GM19351 (cell line): ENCODE measurements at regions not wholly inside any gene's neighbourhood (a gene's known extent, or its start where the extent isn't known, plus 50 kb on each side); places are given as distances from the start of the nearest gene placed in this dataset.
"Not testable (repeated sequence)": the region's sequence is repeated elsewhere in the genome, so short reads cannot be mapped to it uniquely, and the experiment has no call there.

ENCODE experiments used
- ATAC-seq: cut with Tn5 transposase; IDR thresholded peaks from one replicate; pipeline ENCODE4 v1.9.1; 2021; ENCODE audit warnings: mild to moderate bottlenecking, moderate library complexity; ENCODE audit not compliant: unreplicated experiment

DNA sequence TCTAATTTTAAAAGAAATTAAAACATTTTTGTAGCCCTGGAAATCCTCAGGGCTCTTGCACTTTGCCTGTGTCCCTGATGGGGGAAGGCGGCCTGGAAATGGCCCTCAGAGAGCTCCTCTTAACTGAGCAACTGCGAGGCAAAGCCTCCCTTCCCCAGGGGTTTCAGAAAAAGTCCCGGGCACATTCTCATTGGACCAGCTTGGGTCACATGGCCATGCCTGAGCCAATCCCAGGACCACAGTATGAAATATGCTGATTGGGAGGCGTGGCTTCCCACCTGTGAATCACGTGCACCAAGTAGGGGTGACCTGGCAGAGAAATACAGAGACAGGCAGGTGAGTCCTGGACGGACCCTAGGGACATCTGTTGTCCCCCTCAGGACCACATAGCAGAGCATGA is 90.4 kb upstream of the SFSWAP start:
- ATAC-seq, result no peak

- ATAC-seq, result no peak
Measured at GRCh38 chr12:131620946-131621681, 89.8 kb upstream of the SFSWAP start.

DNA sequence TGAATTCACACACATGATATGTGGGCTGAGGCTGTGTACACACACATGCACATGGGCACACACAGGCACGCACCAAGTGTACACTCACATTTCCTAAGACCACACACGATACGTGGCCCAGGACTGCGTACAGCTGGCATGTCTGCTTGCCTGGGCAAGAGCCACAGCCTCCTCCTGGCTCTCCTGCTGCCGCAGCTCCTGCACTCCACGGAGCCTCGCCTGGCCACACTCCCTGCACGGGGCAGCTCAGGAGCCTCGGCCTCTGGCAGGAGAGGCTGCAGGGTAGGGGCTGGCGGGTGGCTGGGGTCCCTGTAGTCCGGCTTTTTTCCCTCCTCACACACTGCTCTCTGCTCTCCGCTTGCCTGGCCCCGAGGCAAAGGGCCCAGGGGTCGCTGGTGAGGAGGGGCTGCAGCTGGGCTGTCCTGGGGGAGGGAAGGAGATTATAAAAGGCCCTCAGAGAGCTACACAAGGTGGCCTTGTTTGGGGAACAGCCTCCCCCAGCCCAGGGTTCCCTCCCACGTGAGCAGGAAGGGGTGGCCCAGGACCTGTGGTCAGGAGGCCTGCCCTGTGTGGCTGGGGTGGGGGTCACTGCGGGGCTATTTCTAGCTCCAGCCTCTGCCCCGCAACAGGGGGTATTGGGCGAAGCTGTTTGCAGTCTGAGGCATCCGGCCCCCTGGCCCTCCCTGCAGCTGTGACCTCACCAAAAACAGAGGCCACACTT is 89.0 kb upstream of the SFSWAP start:
- ATAC-seq, result no peak

GRCh38 chr12:131622422-131622955 is 88.4 kb upstream of the SFSWAP start:
- no peak for ATAC-seq

DNA sequence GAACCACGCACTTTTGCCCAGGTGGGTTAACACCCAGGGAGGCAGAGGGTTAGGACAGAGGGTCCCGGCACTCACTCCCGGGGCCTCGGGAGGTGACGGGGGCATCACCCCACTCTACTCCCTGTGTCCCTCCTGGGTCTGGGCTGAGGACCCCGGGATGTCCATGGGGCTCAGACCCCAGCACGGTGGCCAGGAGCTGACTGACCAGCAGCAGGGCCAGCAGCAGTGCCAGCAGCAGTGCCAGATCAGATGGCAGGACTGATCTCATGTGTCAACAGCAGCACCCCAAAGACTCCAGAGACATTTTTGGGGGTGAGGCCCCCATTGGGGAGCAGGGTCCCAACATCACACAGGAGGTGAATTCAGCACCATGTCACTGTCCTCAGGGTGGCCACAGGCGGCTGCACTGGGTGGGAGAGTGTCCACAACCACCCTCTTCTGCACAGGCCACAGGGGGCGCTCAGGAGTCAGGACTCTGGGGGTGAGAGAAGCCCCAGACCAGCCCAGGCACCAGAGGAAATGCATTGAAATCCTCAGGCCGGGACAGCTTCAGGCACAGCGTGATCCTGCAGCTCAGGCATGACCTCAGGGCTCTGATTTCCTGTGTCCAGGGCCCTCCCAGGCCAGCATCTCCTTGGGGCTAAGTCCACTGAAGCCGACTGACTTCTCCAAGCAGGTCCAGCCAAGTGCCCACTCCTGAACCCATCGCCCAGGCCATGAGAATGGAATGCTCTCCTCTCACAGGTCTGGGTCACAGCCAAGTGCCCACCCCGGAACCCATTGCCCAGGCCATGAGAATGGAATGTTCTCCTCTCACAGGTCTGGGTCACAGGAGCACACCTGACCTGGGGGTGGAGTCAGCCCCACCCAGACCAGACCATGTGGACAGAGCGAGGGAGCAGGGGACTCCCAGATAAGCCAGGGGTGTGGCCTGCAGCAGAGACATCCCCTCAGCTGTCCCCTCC is 87.2 kb upstream of the SFSWAP start:
- ATAC-seq, result not testable (repeated sequence)

DNA sequence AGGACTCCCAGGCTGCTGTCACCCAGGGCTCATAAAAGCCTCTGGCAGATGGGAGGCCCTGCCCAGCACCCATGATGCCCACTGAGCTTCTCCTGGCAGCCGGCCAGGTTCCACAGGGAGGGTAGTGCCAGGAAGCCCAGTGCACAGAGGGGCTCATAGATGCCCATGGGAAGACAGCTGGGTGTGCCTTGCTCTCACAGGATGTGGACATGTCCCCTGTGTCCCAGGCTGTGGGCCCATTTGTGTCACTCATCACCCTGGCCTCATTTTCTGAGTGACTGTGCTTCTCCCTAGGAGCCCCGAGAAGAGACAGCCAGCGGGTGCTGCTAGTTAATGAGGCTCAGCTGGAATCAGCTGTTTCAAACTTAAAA is 86.5 kb upstream of the SFSWAP start:
- not testable (repeated sequence) for ATAC-seq

GRCh38 chr12:131624756-131625501 is 86.0 kb upstream of the SFSWAP start:
- ATAC-seq, result not testable (repeated sequence)

- ATAC-seq, result not testable (repeated sequence)
Measured at GRCh38 chr12:131625966-131626722, 84.7 kb upstream of the SFSWAP start.

GRCh38 chr12:131627151-131628022 is 83.5 kb upstream of the SFSWAP start:
- not testable (repeated sequence) for ATAC-seq

DNA sequence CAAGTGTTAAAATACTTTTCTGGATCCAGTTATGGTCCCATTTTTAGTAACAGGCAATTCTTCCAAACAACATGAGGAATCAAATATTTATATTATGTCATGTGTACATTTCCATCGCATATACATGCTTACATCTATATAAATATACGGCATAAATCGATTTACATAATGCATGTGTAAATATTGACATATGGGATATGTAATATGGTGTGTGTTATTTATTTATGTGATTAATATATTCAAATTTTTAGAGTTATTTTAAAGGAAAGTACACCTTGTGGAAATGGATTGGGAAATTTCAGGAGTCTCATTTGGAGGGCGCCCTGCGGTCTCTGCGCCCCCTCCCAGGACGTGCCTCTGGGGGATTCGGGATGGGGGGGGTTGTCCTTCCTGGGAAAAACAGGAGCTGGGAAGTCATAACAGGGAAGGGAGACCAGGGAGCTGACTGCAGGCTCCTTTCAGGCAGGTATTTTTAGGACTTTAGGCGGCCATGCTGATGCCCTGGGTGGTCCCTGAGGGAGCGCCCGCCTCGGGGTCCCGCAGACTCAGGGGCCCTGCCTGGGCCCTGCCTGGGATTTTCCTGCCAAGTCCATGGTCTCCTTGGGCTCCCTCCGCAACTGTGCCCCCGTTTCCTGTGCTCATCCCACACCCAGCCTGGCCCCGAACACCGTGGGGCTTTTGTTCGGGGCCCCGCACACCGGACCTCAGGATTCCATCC is 82.7 kb upstream of the SFSWAP start:
- no peak for ATAC-seq

- no peak for ATAC-seq
Measured at GRCh38 chr12:131628766-131629448, 82.0 kb upstream of the SFSWAP start.

GRCh38 chr12:131631230-131631629 is 79.7 kb upstream of the SFSWAP start:
- no peak for ATAC-seq

DNA sequence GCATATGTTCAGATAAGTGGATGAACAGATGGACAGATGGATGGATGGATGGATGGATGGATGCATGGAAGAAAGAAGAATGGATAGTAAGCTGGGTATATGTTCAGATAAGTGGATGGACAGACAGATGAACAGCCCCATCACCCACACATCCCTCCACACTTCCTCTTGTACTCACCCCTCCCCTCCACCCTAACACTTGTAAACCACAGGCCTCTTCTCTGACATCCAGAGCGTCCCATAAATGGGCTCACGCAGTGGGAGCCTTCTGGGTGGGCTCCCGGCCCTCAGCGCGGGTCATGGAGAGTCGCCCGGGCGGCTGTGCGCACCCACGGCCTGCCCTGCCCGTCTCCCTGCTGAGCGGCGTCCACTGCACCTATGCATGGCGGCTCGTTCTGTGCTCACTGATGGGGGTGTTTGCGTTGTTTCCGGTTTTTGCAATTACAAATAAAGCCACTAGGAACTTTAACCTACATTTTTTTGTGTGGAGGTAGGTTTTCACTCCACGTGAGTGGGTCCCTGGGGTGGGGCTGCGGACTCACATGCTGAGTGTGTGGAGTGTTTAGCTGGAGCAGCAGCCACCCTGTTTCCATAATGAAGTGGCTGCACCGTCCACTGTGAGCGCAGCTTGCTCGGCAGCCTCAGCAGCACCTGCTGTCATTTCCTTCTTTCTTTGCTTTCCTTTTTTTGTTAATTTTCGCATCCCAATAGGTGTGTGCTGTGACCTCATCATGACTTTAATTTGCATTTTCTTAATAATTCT is 78.8 kb upstream of the SFSWAP start:
- not testable (repeated sequence) for ATAC-seq

DNA sequence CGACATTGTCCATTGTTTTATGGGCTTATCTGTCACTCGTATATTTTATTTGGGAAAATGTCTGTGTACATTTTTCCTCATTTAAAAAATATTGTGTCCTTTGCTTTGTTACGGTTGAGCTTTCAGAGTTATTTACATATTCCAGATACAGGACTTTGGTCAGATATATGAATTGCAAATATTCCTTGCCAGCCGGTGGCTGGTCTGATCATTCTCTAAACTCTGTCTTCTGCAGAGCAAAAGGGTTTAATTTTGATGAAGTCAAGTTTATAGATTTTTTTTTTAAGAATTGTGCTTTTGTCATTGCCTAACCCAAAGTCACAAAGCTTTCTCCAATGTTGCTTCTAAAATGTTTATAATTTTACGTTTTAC is 78.3 kb upstream of the SFSWAP start:
- ATAC-seq, result not testable (repeated sequence)

DNA sequence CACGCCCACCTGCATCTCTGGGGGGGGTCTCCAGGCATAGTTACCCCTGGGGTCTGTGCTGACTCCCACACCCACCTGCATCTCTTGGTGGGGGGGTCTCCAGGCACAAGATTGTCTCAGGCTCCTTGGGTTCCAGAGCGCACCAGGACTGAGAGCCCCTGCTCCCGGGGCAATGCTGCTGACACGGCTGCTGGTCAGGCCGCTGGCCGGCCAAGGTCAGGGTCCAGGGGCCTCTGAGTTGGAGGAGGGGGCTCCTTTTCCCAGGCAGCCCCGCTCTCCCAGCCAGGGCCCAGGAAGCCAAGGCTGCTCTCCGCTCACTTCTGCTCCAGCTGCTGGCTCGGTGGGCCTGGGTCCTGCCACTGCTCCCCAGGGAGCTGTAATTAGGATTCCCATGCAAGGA is 77.3 kb upstream of the SFSWAP start:
- ATAC-seq, result not testable (repeated sequence)

- ATAC-seq, result no peak
Measured at GRCh38 chr12:131634037-131634436, 76.9 kb upstream of the SFSWAP start.

GRCh38 chr12:131635012-131635411 is 75.9 kb upstream of the SFSWAP start:
- not testable (repeated sequence) for ATAC-seq
